Fibroblast of gingiva (primary cell): ENCODE measurements at regions not wholly inside any gene's neighbourhood (a gene's known extent, or its start where the extent isn't known, plus 50 kb on each side); places are given as distances from the start of the nearest gene placed in this dataset.

Experiments
- DNase-seq: peaks from one replicate; pipeline ENCODE4 v3.0.0-alpha.2; 2011; ENCODE audit warnings: low read depth

GRCh38 chr11:25890626-25891260, 441.2 kb upstream of the ANO3 start:
- no peak for DNase-seq

GRCh38 chr11:25891960-25892359, 440.0 kb upstream of the ANO3 start:
- DNase-seq = no peak

GRCh38 chr11:25899617-25900160, 432.2 kb upstream of the ANO3 start:
- DNase-seq = no peak

GRCh38 chr11:25900814-25901213, 431.1 kb upstream of the ANO3 start:
- DNase-seq = no peak

GRCh38 chr11:25901415-25901814, 430.5 kb upstream of the ANO3 start:
- no peak for DNase-seq

- DNase-seq = no peak
Measured at GRCh38 chr11:25902476-25902875, 429.5 kb upstream of the ANO3 start.

- DNase-seq = no peak
Measured at GRCh38 chr11:25908726-25909125, 423.2 kb upstream of the ANO3 start.

GRCh38 chr11:25910086-25910485, 421.8 kb upstream of the ANO3 start:
- DNase-seq = no peak

- no peak for DNase-seq
Measured at GRCh38 chr11:25920356-25920755, 411.6 kb upstream of the ANO3 start.

GRCh38 chr11:25924586-25924985, 407.3 kb upstream of the ANO3 start:
- DNase-seq = no peak

GRCh38 chr11:25925359-25925758, 406.6 kb upstream of the ANO3 start:
- no peak for DNase-seq

- no peak for DNase-seq
Measured at GRCh38 chr11:25927411-25927953, 404.4 kb upstream of the ANO3 start.

- no peak for DNase-seq
Measured at GRCh38 chr11:25928076-25928475, 403.9 kb upstream of the ANO3 start.

- DNase-seq = no peak
Measured at GRCh38 chr11:25938952-25939351, 393.0 kb upstream of the ANO3 start.

- no peak for DNase-seq
Measured at GRCh38 chr11:25939691-25940090, 392.2 kb upstream of the ANO3 start.

GRCh38 chr11:25941353-25941752, 390.6 kb upstream of the ANO3 start:
- DNase-seq = no peak

- DNase-seq = no peak
Measured at GRCh38 chr11:25943031-25943430, 388.9 kb upstream of the ANO3 start.

GRCh38 chr11:25943777-25944661, 387.9 kb upstream of the ANO3 start:
- no peak for DNase-seq

- DNase-seq = no peak
Measured at GRCh38 chr11:25949918-25950317, 382.0 kb upstream of the ANO3 start.

GRCh38 chr11:25953006-25953405, 378.9 kb upstream of the ANO3 start:
- DNase-seq = no peak

- DNase-seq = no peak
Measured at GRCh38 chr11:25958045-25958444, 373.9 kb upstream of the ANO3 start.

GRCh38 chr11:25961539-25961938, 370.4 kb upstream of the ANO3 start:
- DNase-seq = no peak
